BJ (cell line): ENCODE measurements at regions not wholly inside any gene's neighbourhood (a gene's known extent, or its start where the extent isn't known, plus 50 kb on each side); places are given as distances from the start of the nearest gene placed in this dataset.

Source experiments
- CTCF ChIA-PET: fragments of 350-600 bp; formaldehyde crosslinking; extraction: SDS; loops from one replicate; lab custom pipeline; 2021; ENCODE audit warnings: antibody characterized with exemption, inconsistent platforms; lab: Yijun Ruan, JAX
- POLR2A ChIA-PET: fragments of 300-600 bp; sonication (Branson Sonifier 250); formaldehyde crosslinking; extraction: SDS; loops from one replicate; lab custom pipeline; 2021; ENCODE audit warnings: antibody characterized with exemption; lab: Charles Lee
- DNase-seq: peaks from one replicate; pipeline ENCODE4 v3.0.0-alpha.2; 2011; ENCODE audit warnings: low read depth
- H3K27me3 ChIP-seq: 2 replicates; pipeline ENCODE4 v1.6.0; 2011; ENCODE audit warnings: low read length; ENCODE audit not compliant: control insufficient read depth, insufficient read depth
- H3K36me3 ChIP-seq: 2 replicates; pipeline ENCODE4 v1.5.1; 2011; ENCODE audit warnings: low read length; ENCODE audit not compliant: control insufficient read depth, insufficient read depth
- H3K4me3 ChIP-seq: 2 replicates; pipeline ENCODE4 v1.5.1; 2011; ENCODE audit warnings: low read depth, mild to moderate bottlenecking, control low read depth, low read length
- CTCF ChIP-seq: IDR thresholded peaks from 2 replicates; pipeline ENCODE4 v1.5.1; 2011; ENCODE audit warnings: low read depth, mild to moderate bottlenecking, control low read depth, inconsistent platforms, low read length, moderate library complexity; ENCODE audit not compliant: insufficient read depth

DNA sequence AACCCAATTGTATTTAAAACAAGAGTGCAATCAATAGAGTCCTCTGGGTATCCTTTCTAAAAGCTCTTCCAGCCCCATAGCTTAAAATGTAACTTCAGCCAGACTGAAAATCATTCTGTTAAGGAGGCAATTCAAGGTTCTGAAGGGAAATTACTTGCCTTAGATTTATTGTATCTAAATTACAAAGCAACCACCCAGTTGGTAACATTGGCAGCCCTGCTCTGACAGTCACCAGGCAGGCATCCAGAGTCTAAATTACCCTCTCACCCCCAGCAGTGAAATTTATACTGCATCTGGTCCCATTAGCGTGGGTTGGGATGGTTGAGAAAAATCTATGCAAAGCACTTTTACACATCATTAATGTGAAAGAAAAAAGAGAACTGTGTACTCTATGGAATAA, 514.7 kb downstream of the MTRR start:
- TF ChIP-seq CTCF = no peak
- DNase-seq = no peak
- H3K27me3 ChIP-seq = no peaks in the 10 kb centered on the region
- POLR2A ChIA-PET = no interaction called here
- CTCF ChIA-PET = no interaction called here
- H3K36me3 ChIP-seq = no peaks in the 10 kb centered on the region
- no peak overlapping the region for H3K4me3 ChIP-seq

GRCh38 chr5:8386719-8387288, 517.9 kb downstream of the MTRR start:
- POLR2A ChIA-PET = no interaction called here

GRCh38 chr5:8391911-8392310, 523.0 kb downstream of the MTRR start:
- TF ChIP-seq CTCF = no peak
- Histone ChIP-seq H3K36me3 (no peaks in the 10 kb centered on the region), H3K4me3 (no peak overlapping the region), H3K27me3 (no peaks in the 10 kb centered on the region)
- ChIA-PET POLR2A (no interaction called here), CTCF (no interaction called here)
- no peak for DNase-seq

More at GRCh38 chr5:8386719-8387288, 517.9 kb downstream of the MTRR start:
- H3K4me3 ChIP-seq = no peak overlapping the region
- no peak for DNase-seq
- H3K36me3 ChIP-seq = no peaks in the 10 kb centered on the region
- CTCF ChIA-PET = no interaction called here
- TF ChIP-seq CTCF = no peak
- no peaks in the 10 kb centered on the region for H3K27me3 ChIP-seq

- ChIA-PET CTCF (no interaction called here), POLR2A (no interaction called here)
- Histone ChIP-seq H3K27me3 (no peaks in the 10 kb centered on the region), H3K4me3 (no peak overlapping the region), H3K36me3 (no peaks in the 10 kb centered on the region)
- no peak for DNase-seq
- TF ChIP-seq CTCF = no peak
These were observed 524.3 kb downstream of the MTRR start for GRCh38 chr5:8393240-8393639.

- no peak for DNase-seq
- H3K27me3 ChIP-seq = no peaks in the 10 kb centered on the region
- no peaks in the 10 kb centered on the region for H3K36me3 ChIP-seq
- no peak overlapping the region for H3K4me3 ChIP-seq
- CTCF ChIA-PET = no interaction called here
- POLR2A ChIA-PET = no interaction called here
- TF ChIP-seq CTCF = no peak
These were observed 526.0 kb downstream of the MTRR start for GRCh38 chr5:8394965-8395364.
